HCT116 (cell line): ENCODE measurements at regions not wholly inside any gene's neighbourhood (a gene's known extent, or its start where the extent isn't known, plus 50 kb on each side); places are given as distances from the start of the nearest gene placed in this dataset.

Experiments used
- ATAC-seq: fragments of 200-7000 bp; cut with Tn5 transposase; 2 replicates; pipeline ENCODE4 v1.9.1; 2020; ENCODE audit warnings: mild to moderate bottlenecking, moderate library complexity
- BruUV-seq: library from RNA; stranded (reverse); fragments of 400-500 nt; replicated peaks from 2 replicates; lab custom pipeline; 2021; lab: Mats Ljungman, UMichigan
- CTCF ChIA-PET: fragments of 300-600 bp; sonication (Branson Sonifier 250); formaldehyde crosslinking; loops from one replicate; lab custom pipeline; 2021; ENCODE audit warnings: antibody characterized with exemption; lab: Charles Lee
- POLR2A ChIA-PET: fragments of 300-600, 350-600 bp; sonication (Branson Sonifier 250); formaldehyde crosslinking; loops from one replicate; lab custom pipeline; 2021; ENCODE audit warnings: antibody characterized with exemption; lab: Charles Lee
- RAD21 ChIA-PET, 2 experiments: fragments of 300-600 bp; sonication (Branson Sonifier 250); formaldehyde crosslinking; loops; one replicate each; lab custom pipeline; 2023; ENCODE audit warnings: low total read pairs in 2 of 2; ENCODE audit not compliant: uncharacterized antibody in 2 of 2, unreplicated experiment in 2 of 2, low non-redundant PET in 1 of 2; lab: Charles Lee
- DNase-seq: peaks from one replicate; pipeline ENCODE4 v3.0.0-alpha.2; 2010; ENCODE audit warnings: low read depth, low spot score
- H2AFZ ChIP-seq: fragments of 200-600 bp; shearing (Covaris generic), sonication (generic); 2 replicates; pipeline ENCODE4 v1.6.1; 2017; ENCODE audit warnings: low read depth, mixed run types, mixed read lengths, antibody characterized with exemption, low read length; ENCODE audit not compliant: poor library complexity, severe bottlenecking
- H3K27ac ChIP-seq: 2 replicates; pipeline ENCODE4 v1.5.1; 2012; ENCODE audit warnings: low read depth, low read length
- H3K27me3 ChIP-seq: fragments of 200-600 bp; sonication (generic); 2 replicates; pipeline ENCODE4 v1.6.1; 2016; ENCODE audit warnings: mixed run types, low read length, mixed read lengths; ENCODE audit not compliant: insufficient read depth
- H3K36me3 ChIP-seq, 2 experiments: fragments of 200-500 bp in 1 of 2; fragments of 200-600 bp in 1 of 2; sonication (Bioruptor generic) in 1 of 2; sonication (generic) in 1 of 2; 2 replicates each; pipeline versions ENCODE4 v1.5.1 to v1.6.1; 2014 to 2016; ENCODE audit warnings: low read length in 2 of 2, inconsistent platforms in 1 of 2, mixed read lengths in 1 of 2, mixed run types in 1 of 2; ENCODE audit not compliant: insufficient read depth in 2 of 2, control insufficient read depth in 1 of 2
- H3K4me1 ChIP-seq, 2 experiments: fragments of 200-600 bp in 1 of 2; sonication (generic) in 1 of 2; 2 replicates each; pipeline versions ENCODE4 v1.5.1 to v1.6.1; 2012 to 2017; ENCODE audit warnings: low read length in 2 of 2, inconsistent platforms in 1 of 2, mild to moderate bottlenecking in 1 of 2, mixed read lengths in 1 of 2, mixed run types in 1 of 2, moderate library complexity in 1 of 2; ENCODE audit not compliant: insufficient read depth in 2 of 2, control insufficient read depth in 1 of 2
- H3K4me2 ChIP-seq: fragments of 200-600 bp; sonication (generic); 2 replicates; pipeline ENCODE4 v1.6.1; 2017; ENCODE audit warnings: mixed run types, low read length, mixed read lengths
- H3K4me3 ChIP-seq, 2 experiments: fragments of 200-600 bp in 1 of 2; sonication (generic) in 1 of 2; replicated peaks in 1 of 2; 2 replicates each; pipeline ENCODE4 v1.5.1; 2011 to 2016; ENCODE audit warnings: low read length in 2 of 2, control low read depth in 1 of 2, low read depth in 1 of 2, mild to moderate bottlenecking in 1 of 2, mixed read lengths in 1 of 2, mixed run types in 1 of 2
- H3K79me2 ChIP-seq: fragments of 200-600 bp; sonication (generic); 2 replicates; pipeline ENCODE4 v1.6.1; 2017; ENCODE audit warnings: mild to moderate bottlenecking, mixed run types, low read length, moderate library complexity, mixed read lengths; ENCODE audit not compliant: insufficient read depth
- H3K9ac ChIP-seq: fragments of 200-600 bp; sonication (generic); 2 replicates; pipeline ENCODE4 v1.6.1; 2016; ENCODE audit warnings: low read length, mixed read lengths
- H3K9me2 ChIP-seq: fragments of 200-600 bp; sonication (generic), shearing (Covaris generic); 2 replicates; pipeline ENCODE4 v1.6.1; 2017; ENCODE audit warnings: mixed run types, mild to moderate bottlenecking, moderate library complexity; ENCODE audit not compliant: insufficient read depth
- H3K9me3 ChIP-seq, 2 experiments: fragments of 200-500 bp in 1 of 2; fragments of 200-600 bp in 1 of 2; sonication (Bioruptor generic) in 1 of 2; sonication (generic) in 1 of 2; 2 replicates each; pipeline ENCODE4 v1.6.1; 2014 to 2017; ENCODE audit warnings: low read length in 2 of 2, mixed read lengths in 2 of 2, inconsistent platforms in 1 of 2, low read depth in 1 of 2, mild to moderate bottlenecking in 1 of 2, mixed run types in 1 of 2, moderate library complexity in 1 of 2; ENCODE audit not compliant: control insufficient read depth in 1 of 2, insufficient read depth in 1 of 2
- H4K20me1 ChIP-seq: fragments of 200-600 bp; sonication (generic), shearing (Covaris generic); 2 replicates; pipeline ENCODE4 v1.6.1; 2017; ENCODE audit warnings: mixed run types, mild to moderate bottlenecking, moderate library complexity; ENCODE audit not compliant: insufficient read depth
- CBX3 ChIP-seq: IDR thresholded peaks from 2 replicates; pipeline ENCODE4 v1.6.1; 2012; ENCODE audit warnings: low read depth
- EGR1 ChIP-seq: IDR thresholded peaks from 2 replicates; pipeline ENCODE4 v1.6.1; 2012; ENCODE audit warnings: low read depth
- EZH2 ChIP-seq: fragments of 200-600 bp; sonication (generic); IDR thresholded peaks from 2 replicates; pipeline ENCODE4 v1.6.1; 2017; ENCODE audit warnings: antibody characterized with exemption, mixed run types
- EZH2phosphoT487 ChIP-seq: fragments of 200-600 bp; IDR thresholded peaks from 2 replicates; pipeline ENCODE4 v1.6.1; 2018; ENCODE audit warnings: antibody characterized with exemption, borderline replicate concordance
- FOSL1 ChIP-seq: IDR thresholded peaks from 2 replicates; pipeline ENCODE4 v1.6.1; 2012; ENCODE audit warnings: low read depth
- JUND ChIP-seq: IDR thresholded peaks from 2 replicates; pipeline ENCODE4 v1.6.1; 2012
- POLR2A ChIP-seq: IDR thresholded peaks from 2 replicates; pipeline ENCODE4 v1.7.0; 2011; ENCODE audit warnings: borderline replicate concordance; ENCODE audit not compliant: insufficient read depth, insufficient read length; ENCODE audit errors: extremely low read depth
- SIN3A ChIP-seq: IDR thresholded peaks from 2 replicates; pipeline ENCODE4 v1.6.1; 2012; ENCODE audit warnings: low read depth
- SRF ChIP-seq: IDR thresholded peaks from 2 replicates; pipeline ENCODE4 v1.6.1; 2012; ENCODE audit warnings: low read depth
- TCF7L2 ChIP-seq: IDR thresholded peaks from 2 replicates; pipeline ENCODE4 v1.7.0; 2011; ENCODE audit warnings: borderline replicate concordance, inconsistent platforms; ENCODE audit not compliant: insufficient read depth, insufficient read length; ENCODE audit errors: extremely low read depth
- YY1 ChIP-seq: IDR thresholded peaks from 2 replicates; pipeline ENCODE4 v1.6.1; 2011; ENCODE audit warnings: low read length, low read depth, moderate library complexity, mild to moderate bottlenecking; ENCODE audit not compliant: insufficient replicate concordance; ENCODE audit errors: extremely low read depth
- ZFX ChIP-seq: fragments of 450-650 bp; IDR thresholded peaks from 2 replicates; pipeline ENCODE4 v1.6.1; 2017
- ZNF274 ChIP-seq: fragments of 200-500 bp; sonication (Bioruptor generic); IDR thresholded peaks from 2 replicates; pipeline ENCODE4 v1.6.1; 2014; ENCODE audit warnings: mild to moderate bottlenecking, low read depth, low read length, inconsistent platforms
- intact Hi-C: fragments of 100-400 bp; cut with micrococcal nuclease; formaldehyde crosslinking; loops from 2 replicates; pipeline ENCODE4 v1.10.0; 2022
- TF ChIP-seq, protein P1 (sequence below): IDR thresholded peaks from 2 replicates; pipeline ENCODE4 v1.6.1; 2012; ENCODE audit warnings: low read depth

GRCh38 chr2:118185210-118186109, 97.2 kb downstream of the INSIG2 start (continued):
- TF ChIP-seq, protein P1, sequence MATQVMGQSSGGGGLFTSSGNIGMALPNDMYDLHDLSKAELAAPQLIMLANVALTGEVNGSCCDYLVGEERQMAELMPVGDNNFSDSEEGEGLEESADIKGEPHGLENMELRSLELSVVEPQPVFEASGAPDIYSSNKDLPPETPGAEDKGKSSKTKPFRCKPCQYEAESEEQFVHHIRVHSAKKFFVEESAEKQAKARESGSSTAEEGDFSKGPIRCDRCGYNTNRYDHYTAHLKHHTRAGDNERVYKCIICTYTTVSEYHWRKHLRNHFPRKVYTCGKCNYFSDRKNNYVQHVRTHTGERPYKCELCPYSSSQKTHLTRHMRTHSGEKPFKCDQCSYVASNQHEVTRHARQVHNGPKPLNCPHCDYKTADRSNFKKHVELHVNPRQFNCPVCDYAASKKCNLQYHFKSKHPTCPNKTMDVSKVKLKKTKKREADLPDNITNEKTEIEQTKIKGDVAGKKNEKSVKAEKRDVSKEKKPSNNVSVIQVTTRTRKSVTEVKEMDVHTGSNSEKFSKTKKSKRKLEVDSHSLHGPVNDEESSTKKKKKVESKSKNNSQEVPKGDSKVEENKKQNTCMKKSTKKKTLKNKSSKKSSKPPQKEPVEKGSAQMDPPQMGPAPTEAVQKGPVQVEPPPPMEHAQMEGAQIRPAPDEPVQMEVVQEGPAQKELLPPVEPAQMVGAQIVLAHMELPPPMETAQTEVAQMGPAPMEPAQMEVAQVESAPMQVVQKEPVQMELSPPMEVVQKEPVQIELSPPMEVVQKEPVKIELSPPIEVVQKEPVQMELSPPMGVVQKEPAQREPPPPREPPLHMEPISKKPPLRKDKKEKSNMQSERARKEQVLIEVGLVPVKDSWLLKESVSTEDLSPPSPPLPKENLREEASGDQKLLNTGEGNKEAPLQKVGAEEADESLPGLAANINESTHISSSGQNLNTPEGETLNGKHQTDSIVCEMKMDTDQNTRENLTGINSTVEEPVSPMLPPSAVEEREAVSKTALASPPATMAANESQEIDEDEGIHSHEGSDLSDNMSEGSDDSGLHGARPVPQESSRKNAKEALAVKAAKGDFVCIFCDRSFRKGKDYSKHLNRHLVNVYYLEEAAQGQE, result no peak

- ATAC-seq (no peak), DNase-seq (no peak)
- H3K27ac ChIP-seq, result no peak overlapping the region
- ChIA-PET CTCF (no interaction called here), RAD21 (no interaction called here), POLR2A (no interaction called here)
- no peak overlapping the region for H3K4me2 ChIP-seq
- intact Hi-C loops, result no loop called here
- no peak overlapping the region for H3K9ac ChIP-seq
- no peaks in the 10 kb centered on the region for H4K20me1 ChIP-seq
- no peak overlapping the region for H2AFZ ChIP-seq
- H3K4me1 ChIP-seq, result peaks cover 12 to 23% of the 10 kb centered on the region in 2 experiments; a peak in 3 of 4 replicates
- BruUV-seq, result no TSS peak
- no peaks in the 10 kb centered on the region for H3K27me3 ChIP-seq
- no peaks in the 10 kb centered on the region for H3K9me2 ChIP-seq
- no peaks in the 10 kb centered on the region for H3K79me2 ChIP-seq
- no peaks in the 10 kb centered on the region for H3K36me3 ChIP-seq
- no peak overlapping the region for H3K4me3 ChIP-seq
- TF ChIP-seq JUND, result no peak
- TF ChIP-seq TCF7L2, result no peak
- no peak for TF ChIP-seq SIN3A
- TF ChIP-seq, protein P1, result no peak
- no peak for TF ChIP-seq EZH2
- no peak for TF ChIP-seq EZH2phosphoT487
- no peak for TF ChIP-seq SRF
- TF ChIP-seq ZNF274, result no peak
- TF ChIP-seq YY1, result no peak
- TF ChIP-seq EGR1, result no peak
- no peak for TF ChIP-seq FOSL1
- TF ChIP-seq POLR2A, result no peak
- TF ChIP-seq ZFX, result no peak
- no peak for TF ChIP-seq CBX3
- H3K9me3 ChIP-seq, result no peaks in the 10 kb centered on the region
Observed at GRCh38 chr2:118183381-118183780, 95.1 kb downstream of the INSIG2 start.
